HG02943 (cell line): ENCODE measurements at regions not wholly inside any gene's neighbourhood (a gene's known extent, or its start where the extent isn't known, plus 50 kb on each side); places are given as distances from the start of the nearest gene placed in this dataset.

ENCODE experiments used
- ATAC-seq: cut with Tn5 transposase; IDR thresholded peaks from one replicate; pipeline ENCODE4 v1.9.1; 2021; ENCODE audit warnings: mild to moderate bottlenecking, low read depth, moderate library complexity; ENCODE audit not compliant: unreplicated experiment

- ATAC-seq: no peak
Observed at GRCh38 chr4:112979881-112980421, 69.5 kb upstream of the ANK2 start.

GRCh38 chr4:112982680-112983079, 66.8 kb upstream of the ANK2 start:
- ATAC-seq: no peak

GRCh38 chr4:112994732-112995464, 54.6 kb upstream of the ANK2 start:
- ATAC-seq: no peak
